RKO (cell line): ENCODE measurements at regions not wholly inside any gene's neighbourhood (a gene's known extent, or its start where the extent isn't known, plus 50 kb on each side); places are given as distances from the start of the nearest gene placed in this dataset.

Source experiments
- DNase-seq: peaks from one replicate; pipeline ENCODE4 v3.0.0-alpha.2; 2016; ENCODE audit warnings: low spot score

DNA sequence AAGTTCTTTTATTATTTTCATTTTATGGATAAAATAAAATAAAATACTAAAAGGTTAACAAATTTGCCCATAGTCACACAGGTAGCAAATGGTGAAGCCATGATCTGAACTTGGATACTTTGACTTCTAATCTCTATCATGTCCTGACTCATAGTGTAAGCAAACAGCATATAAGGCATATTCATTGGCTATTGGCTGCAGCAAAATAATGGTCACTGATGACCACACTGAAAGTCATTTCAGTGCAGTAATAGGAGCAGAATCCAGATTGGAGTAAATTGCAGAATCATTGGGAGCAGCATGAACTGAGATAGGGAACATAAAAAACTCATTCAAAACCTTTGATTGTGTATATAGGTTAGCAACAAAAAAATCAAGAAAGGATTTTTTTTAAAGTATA, 262.9 kb downstream of the PLA2G4A start:
- peak; percentile 46 for DNase-seq

DNA sequence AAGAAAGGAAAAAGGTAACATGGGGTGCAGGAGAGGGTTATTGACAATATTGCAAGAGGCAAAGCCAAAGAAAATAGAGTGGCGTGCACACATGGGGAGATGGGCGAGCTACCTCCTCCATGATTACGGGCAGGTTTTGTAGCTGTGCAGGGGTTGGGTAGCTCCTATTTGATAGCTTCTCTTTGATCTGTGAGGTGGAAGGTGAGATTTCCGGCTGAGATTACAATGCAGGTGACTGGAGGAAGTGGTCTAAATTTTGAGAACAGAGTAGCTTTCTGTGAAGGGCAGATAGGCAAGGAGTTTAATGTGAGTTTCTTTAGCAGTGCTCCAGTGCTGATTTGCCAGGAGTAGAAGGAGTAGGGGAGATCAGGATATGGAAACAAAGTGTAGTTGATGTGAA, 263.4 kb downstream of the PLA2G4A start:
- no peak for DNase-seq

DNA sequence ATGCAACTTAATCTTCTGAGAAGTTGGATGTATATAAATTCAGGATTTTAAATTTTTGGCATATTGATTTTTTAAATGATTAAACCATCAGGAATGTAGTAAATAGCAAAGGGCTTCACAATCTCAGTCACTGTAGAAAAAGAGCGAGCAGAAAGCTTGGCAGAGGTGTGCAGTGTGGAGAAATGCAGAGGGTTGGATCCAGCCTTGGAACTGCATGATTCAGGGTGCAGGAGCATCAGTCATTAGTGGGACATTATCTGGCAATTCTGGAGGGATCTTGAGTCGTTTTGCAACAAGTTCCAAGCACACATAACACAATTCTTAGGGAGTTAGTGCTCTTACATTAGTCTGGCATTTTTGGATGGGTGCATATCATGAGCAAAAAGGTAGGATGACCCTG, 267.9 kb downstream of the PLA2G4A start:
- DNase-seq = no peak

- no peak for DNase-seq
Observed at GRCh38 chr1:187110351-187110750, 281.6 kb downstream of the PLA2G4A start.

GRCh38 chr1:187114792-187115191, 286.0 kb downstream of the PLA2G4A start:
- DNase-seq = no peak

- no peak for DNase-seq
Observed at GRCh38 chr1:187121661-187122060, 292.9 kb downstream of the PLA2G4A start.

DNA sequence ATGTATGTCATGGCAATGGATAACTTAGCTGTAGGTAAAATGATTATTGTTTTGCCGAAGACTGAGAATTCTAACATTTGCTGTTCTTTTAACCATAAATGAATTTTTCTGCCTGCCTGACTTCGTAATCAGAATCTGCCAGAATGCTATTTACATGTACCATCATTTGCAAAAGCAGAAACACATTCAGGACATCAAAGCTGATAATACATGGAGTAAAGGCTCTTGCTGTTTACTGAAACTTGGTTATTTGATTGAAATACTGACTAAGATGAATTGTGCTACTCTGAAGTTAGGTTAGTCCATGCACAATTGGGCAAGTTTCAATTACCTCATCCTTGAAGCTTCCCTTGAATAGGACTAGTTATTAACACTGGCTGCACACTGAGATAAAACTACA, 293.8 kb downstream of the PLA2G4A start:
- no peak for DNase-seq

- DNase-seq = no peak
Observed at GRCh38 chr1:187129132-187129531, 300.4 kb downstream of the PLA2G4A start.

- peak; percentile 8 for DNase-seq
Observed at GRCh38 chr1:187143783-187144182, 315.0 kb downstream of the PLA2G4A start.

GRCh38 chr1:187146388-187146787, 317.6 kb downstream of the PLA2G4A start:
- DNase-seq = no peak

DNA sequence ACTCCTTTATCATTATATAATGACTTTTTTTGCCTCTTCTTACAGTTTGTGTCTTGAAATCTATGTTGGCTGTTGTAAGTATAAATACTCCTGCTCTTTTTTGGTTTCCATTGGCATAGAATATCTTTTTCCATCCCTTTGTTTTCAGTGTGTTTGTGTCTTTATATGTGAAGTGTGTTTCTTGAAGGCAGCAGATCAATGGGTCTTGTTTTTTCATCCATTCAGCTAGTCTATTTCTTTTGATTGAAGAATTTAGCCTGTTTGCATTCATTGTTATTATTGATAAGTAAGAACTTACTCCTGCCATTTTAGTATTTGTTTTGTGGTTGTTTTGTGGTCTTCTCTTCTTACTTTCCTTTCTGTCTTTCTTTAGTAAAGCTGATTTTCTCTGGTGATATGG, 322.8 kb downstream of the PLA2G4A start:
- no peak for DNase-seq

DNA sequence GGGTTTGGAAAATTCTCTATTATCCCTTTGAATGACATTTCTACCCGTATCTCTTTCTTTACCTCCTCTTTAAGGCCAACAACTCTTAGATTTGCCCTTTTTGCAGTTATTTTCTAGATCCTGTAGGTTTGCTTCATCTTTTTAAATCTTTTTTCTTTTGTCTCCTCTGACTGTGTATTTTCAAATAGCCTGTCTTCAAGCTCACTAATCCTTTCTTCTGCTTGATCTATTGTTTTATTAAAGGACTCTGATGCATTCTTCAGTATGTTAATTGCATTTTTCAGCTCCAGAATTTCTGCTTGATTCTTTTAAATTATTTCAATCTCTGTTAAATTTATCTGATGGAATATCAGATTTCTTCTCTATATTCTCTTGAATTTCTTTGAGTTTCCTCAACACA, 324.3 kb downstream of the PLA2G4A start:
- DNase-seq = no peak

DNA sequence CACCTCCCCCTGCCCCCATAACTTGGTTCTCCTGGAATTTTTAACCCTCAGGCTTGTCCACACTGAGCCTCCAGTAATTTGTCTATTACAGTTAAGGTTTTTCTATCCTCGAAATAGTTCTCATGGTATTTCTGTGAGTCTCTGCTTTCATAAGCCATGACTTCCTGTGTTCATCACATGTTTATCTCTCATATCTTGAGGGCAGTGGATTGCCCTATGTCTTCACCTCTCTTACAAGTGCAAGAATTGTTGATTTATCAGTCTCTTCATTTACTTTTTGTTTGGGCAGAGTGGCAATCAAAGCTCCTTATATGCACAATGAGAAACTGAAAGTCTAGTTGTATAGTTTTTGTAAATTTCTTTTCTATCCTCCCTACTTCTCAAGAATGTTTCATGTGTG, 328.4 kb downstream of the PLA2G4A start:
- no peak for DNase-seq

GRCh38 chr1:187157552-187157951, 328.8 kb downstream of the PLA2G4A start:
- DNase-seq = no peak

DNA sequence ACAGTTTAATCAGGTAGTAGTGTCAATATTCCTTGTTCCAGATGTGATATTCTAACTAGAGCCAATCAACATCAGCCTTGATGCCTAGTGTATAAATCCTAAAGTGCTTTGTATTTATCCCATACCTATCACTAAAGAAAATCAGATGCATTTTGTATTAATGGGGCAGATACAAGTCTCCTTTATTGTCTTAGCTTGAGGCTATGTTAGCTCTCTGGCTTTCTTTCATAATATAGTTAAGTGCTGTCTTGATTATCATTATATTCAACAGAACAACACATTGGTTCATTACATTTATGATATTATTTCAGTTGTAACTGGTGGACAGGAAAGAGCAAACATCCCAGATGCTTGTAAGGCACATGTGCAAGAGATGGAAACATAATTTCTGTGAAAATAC, 338.8 kb downstream of the PLA2G4A start:
- no peak for DNase-seq

- no peak for DNase-seq
Observed at GRCh38 chr1:187168297-187168696, 339.5 kb downstream of the PLA2G4A start.

- no peak for DNase-seq
Observed at GRCh38 chr1:187185389-187185788, 356.6 kb downstream of the PLA2G4A start.

DNA sequence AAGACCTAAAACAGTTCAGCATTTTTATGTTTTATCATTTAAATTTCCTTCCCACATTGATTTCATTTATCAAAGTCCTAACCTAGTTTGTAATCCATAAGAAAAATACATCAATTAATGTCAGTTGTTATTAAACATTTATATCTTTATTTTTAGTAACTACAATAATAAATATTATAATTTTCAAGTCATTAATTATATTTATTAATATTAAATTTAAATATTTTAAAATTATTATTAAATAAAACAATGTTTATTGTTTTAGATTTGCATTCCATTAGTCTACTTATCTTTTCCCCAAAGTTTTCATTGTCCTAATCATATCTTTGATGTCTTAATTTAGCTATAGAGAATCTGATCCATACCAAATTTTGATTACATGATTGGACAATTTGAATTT, 368.9 kb downstream of the PLA2G4A start:
- DNase-seq = no peak

DNA sequence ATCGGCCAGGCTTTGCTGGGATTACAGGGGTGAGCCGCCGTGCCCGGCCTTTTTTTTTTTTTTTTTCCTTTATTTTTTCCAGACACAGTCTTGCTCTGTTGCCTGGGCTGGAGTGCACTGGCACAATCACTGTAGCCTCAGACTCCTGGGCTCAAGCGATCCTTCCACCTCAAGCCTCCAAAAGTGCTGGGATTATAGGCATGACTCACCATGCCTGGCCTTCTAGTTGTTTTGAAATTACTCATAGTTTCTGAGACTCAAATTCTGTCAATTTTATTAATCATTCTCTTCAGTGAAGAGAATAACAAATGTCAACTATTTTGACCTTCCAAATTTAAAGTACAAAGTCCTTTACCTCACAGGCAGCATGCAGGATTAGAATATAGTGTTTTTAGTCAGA, 374.5 kb downstream of the PLA2G4A start:
- peak; percentile 61 for DNase-seq

DNA sequence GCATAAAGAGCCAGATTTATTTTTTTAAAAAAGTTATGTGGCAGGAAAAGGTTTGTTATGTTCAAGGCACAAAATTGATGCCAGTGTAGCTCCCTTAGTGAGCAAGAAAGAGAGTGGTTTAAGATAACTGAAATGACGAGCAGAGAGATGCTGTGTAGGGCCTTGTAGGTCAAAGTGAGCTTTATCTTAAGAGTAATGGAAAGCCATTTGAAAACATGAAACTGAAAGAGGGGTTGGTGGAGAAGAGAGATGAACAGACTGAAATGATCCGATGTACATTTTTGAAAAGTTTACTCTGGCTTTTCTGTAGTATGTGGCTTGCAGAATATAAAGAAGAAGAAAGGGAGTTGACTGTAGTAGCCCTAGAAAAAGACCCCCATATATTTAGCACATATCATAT, 383.6 kb downstream of the PLA2G4A start:
- DNase-seq = no peak

GRCh38 chr1:187226396-187226795, 397.6 kb downstream of the PLA2G4A start:
- peak; percentile 34 for DNase-seq

- DNase-seq = no peak
Observed at GRCh38 chr1:187228790-187229189, 400.0 kb downstream of the PLA2G4A start.

GRCh38 chr1:187229496-187229895, 400.7 kb downstream of the PLA2G4A start:
- no peak for DNase-seq

DNA sequence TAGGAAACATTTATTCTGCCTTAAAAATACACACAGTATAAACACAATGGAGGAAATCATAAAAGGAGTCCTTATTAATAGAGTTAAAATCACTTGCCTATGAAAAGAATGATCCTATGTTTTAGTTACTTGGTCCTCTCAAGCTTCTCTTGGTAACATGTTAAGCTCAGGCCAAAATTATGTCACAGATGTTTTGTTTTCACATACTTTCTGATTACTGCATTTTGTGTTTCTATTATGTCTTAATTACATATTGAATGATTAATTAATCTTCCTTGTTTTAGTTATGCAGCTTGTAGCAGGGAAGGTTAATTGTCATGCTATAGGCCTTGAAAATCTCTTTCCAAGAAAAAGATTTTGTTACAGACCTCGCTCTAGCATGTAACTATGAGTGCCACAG, 406.0 kb downstream of the PLA2G4A start:
- DNase-seq = no peak

DNA sequence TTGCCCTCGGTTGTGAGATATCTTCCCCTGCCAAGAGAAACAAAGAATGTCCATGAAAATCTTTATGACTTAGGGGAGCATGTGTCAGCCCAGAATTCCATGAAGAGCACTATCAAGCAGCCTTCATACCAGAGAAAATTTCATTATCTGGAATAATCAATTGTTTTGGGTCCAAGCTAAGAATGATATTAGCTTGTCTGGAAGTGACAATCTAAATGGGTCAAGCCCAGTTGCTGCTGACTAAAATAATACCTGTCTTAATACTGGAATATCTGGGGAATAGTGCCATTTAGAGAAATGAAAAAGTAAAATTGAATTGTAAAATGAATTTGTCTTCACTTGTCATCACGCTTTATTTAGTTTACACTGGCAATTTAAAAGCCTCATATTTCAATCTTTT, 407.4 kb downstream of the PLA2G4A start:
- DNase-seq = no peak
